Ovary (tissue), 7 donors: ENCODE measurements at regions not wholly inside any gene's neighbourhood (a gene's known extent, or its start where the extent isn't known, plus 50 kb on each side); places are given as distances from the start of the nearest gene placed in this dataset.

Experiments used
- DNase-seq, 5 donors: peaks; one replicate each; pipeline ENCODE4 v3.0.0-alpha.2; 2019 to 2020
- H3K27ac ChIP-seq, 2 donors: fragments of 200-600 bp; one replicate each; pipeline versions ENCODE4 v1.5.1 to v1.8.0; 2019 to 2022
- H3K27me3 ChIP-seq: fragments of 200-600 bp; one replicate; pipeline ENCODE4 v1.8.0; 2022
- H3K36me3 ChIP-seq: fragments of 200-600 bp; sonication (generic); one replicate; pipeline ENCODE4 v1.5.1; 2019
- H3K4me1 ChIP-seq: one replicate; pipeline ENCODE4 v1.8.1; 2013; ENCODE audit warnings: mild to moderate bottlenecking, moderate library complexity; ENCODE audit not compliant: insufficient read depth
- H3K4me3 ChIP-seq: fragments of 200-600 bp; sonication (generic); one replicate; pipeline ENCODE4 v1.5.1; 2017
- H3K9me3 ChIP-seq, 2 donors: fragments of 200-600 bp in 1 of 2; sonication (generic) in 1 of 2; one replicate each; pipeline versions ENCODE4 v1.5.1 to v1.8.1; 2013 to 2019; ENCODE audit warnings: mild to moderate bottlenecking in 1 of 2, moderate library complexity in 1 of 2
- CTCF ChIP-seq, 3 donors: fragments of 450-650 bp in 2 of 3; fragments of 200-600 bp in 1 of 3; IDR thresholded peaks; one replicate each; pipeline versions ENCODE4 v1.5.1 to v1.8.0; 2016 to 2022; ENCODE audit warnings: antibody characterized with exemption in 3 of 3, mild to moderate bottlenecking in 1 of 3
- EP300 ChIP-seq: sonication (generic); formaldehyde crosslinking; IDR thresholded peaks from one replicate; pipeline ENCODE4 v1.6.1; 2017; ENCODE audit warnings: antibody characterized with exemption
- POLR2A ChIP-seq: fragments of 450-650 bp; IDR thresholded peaks from one replicate; pipeline ENCODE4 v1.6.1; 2017; ENCODE audit warnings: antibody characterized with exemption, mild to moderate bottlenecking, moderate library complexity
- WGBS, 3 donors: extraction: QIAGEN DNeasy Blood & Tissue Kit in 1 of 3; methylation state at CpG; one replicate each; pipeline versions ENCODE4 v1.1.5 to v1.1.7; 2013 to 2017; 5-methylcytosine and 5-hydroxymethylcytosine counted together
- intact Hi-C, 4 donors: fragments of 100-400 bp; cut with DNase I; formaldehyde crosslinking; loops; one replicate each; pipeline versions ENCODE4 v1.11.0 to v1.15.1; 2022 to 2023
- donor health status: DM: no; HTN: no; CAD: no; lungs with moderate emphysema.
- donor health status: DM: no; HTN: no; CAD: no.
- donor health status: Bipolar disorder and iron deficiency.
- donor health status: DM: no; HTN: no; CAD: no.
- donor health status: DM: yes; HTN: yes; CAD: no.

- no peak overlapping the region for H3K4me3 ChIP-seq
- no peak for DNase-seq
Observed at GRCh38 chr5:6899221-6899620, 186.0 kb downstream of the TENT4A start.

GRCh38 chr5:6900247-6901227 lies 187.3 kb downstream of the TENT4A start:
- H3K27ac ChIP-seq: no peak overlapping the region
- TF ChIP-seq EP300: no peak
- no peak for TF ChIP-seq CTCF (IDR thresholded peaks at IDR 0.05)
- no peak for TF ChIP-seq POLR2A
- no peaks in the 10 kb centered on the region for H3K27me3 ChIP-seq
- H3K4me3 ChIP-seq: no peak overlapping the region
- intact Hi-C loops: no loop called here
- 75 to 79% (median 75%) methylated on average over 17 of the region's 17 CpGs for WGBS, 3 donors
- DNase-seq: no peak
- no peaks in the 10 kb centered on the region for H3K36me3 ChIP-seq
- no peaks in the 10 kb centered on the region for H3K9me3 ChIP-seq
- H3K4me1 ChIP-seq: no peaks in the 10 kb centered on the region

More at GRCh38 chr5:6899221-6899620, 186.0 kb downstream of the TENT4A start:
- Histone ChIP-seq H3K4me1 (no peaks in the 10 kb centered on the region), H3K27me3 (no peaks in the 10 kb centered on the region), H3K9me3 (no peaks in the 10 kb centered on the region), H3K36me3 (no peaks in the 10 kb centered on the region), H3K27ac (no peak overlapping the region)
- intact Hi-C loops: no loop called here
- 20 to 51% (median 20%) methylated on average over 9 of the region's 9 CpGs for WGBS, 3 donors
- no peak for TF ChIP-seq POLR2A
- no peak for TF ChIP-seq CTCF (IDR thresholded peaks at IDR 0.05)
- TF ChIP-seq EP300: no peak

DNA sequence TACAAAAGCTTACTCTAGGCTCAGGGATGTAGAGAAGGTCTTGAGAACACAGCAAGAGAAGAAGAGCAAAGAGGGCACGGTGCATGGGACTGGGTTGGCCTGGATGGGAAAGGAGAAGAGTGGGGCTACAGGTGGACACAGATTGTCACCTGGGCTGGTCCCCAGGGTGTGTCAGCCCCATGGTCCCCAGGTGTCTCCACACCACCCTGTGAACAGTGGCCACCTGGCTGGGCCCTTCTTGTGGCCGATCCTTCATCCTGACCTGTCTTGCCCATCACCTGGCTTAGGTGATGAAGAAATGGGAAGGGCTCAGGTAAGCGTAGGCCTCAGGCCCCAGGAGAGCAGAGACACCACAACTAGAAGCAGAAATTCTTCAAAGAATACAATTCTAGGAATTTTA lies 188.9 kb downstream of the TENT4A start:
- intact Hi-C loops: no loop called here
- TF ChIP-seq CTCF (IDR thresholded peaks at IDR 0.05): no peak
- TF ChIP-seq EP300: no peak
- no peak for TF ChIP-seq POLR2A
- Histone ChIP-seq H3K9me3 (no peaks in the 10 kb centered on the region), H3K4me1 (no peaks in the 10 kb centered on the region), H3K4me3 (no peak overlapping the region), H3K36me3 (no peaks in the 10 kb centered on the region), H3K27me3 (no peaks in the 10 kb centered on the region), H3K27ac (no peak overlapping the region)
- no peak for DNase-seq
- 84 to 94% (median 92%) methylated on average over 3 of the region's 3 CpGs for WGBS, 3 donors

- TF ChIP-seq CTCF (IDR thresholded peaks at IDR 0.05) (no peak), EP300 (no peak), POLR2A (no peak)
- Histone ChIP-seq H3K4me1 (no peaks in the 10 kb centered on the region), H3K27ac (no peak overlapping the region), H3K4me3 (no peak overlapping the region), H3K9me3 (no peaks in the 10 kb centered on the region), H3K27me3 (no peaks in the 10 kb centered on the region), H3K36me3 (no peaks in the 10 kb centered on the region)
- intact Hi-C loops: no loop called here
- 78 to 86% (median 83%) methylated on average over 5 of the region's 5 CpGs for WGBS, 3 donors
- DNase-seq: no peak
Observed at GRCh38 chr5:6902597-6902996, 189.4 kb downstream of the TENT4A start.
